Globus pallidus (tissue), 1 donor: ENCODE measurements at regions not wholly inside any gene's neighbourhood (a gene's known extent, or its start where the extent isn't known, plus 50 kb on each side); places are given as distances from the start of the nearest gene placed in this dataset.
A peak's percentile ranks its signal among the peaks of the same experiment; 100 is the strongest.
"Not testable (repeated sequence)": the region's sequence is repeated elsewhere in the genome, so short reads cannot be mapped to it uniquely, and the experiment has no call there.

Source experiments
- DNase-seq: peaks from one replicate; pipeline ENCODE4 v3.0.0-alpha.2; 2015; ENCODE audit warnings: low spot score

GRCh38 chr1:60914982-60915381 lies 167.4 kb upstream of the NFIA start:
- DNase-seq = no peak

- DNase-seq = not testable (repeated sequence)
Observed at GRCh38 chr1:60913708-60914107, 168.7 kb upstream of the NFIA start.

GRCh38 chr1:60913039-60913438 lies 169.3 kb upstream of the NFIA start:
- DNase-seq = no peak

- peak; percentile 40 for DNase-seq
Observed at GRCh38 chr1:60911966-60912697, 170.2 kb upstream of the NFIA start.

GRCh38 chr1:60908159-60908558 lies 174.2 kb upstream of the NFIA start:
- no peak for DNase-seq

GRCh38 chr1:60906526-60906925 lies 175.8 kb upstream of the NFIA start:
- no peak for DNase-seq

GRCh38 chr1:60906039-60906438 lies 176.3 kb upstream of the NFIA start:
- DNase-seq = no peak

GRCh38 chr1:60904099-60904851 lies 178.1 kb upstream of the NFIA start:
- DNase-seq = peak; percentile 59

- peak; percentile 64 for DNase-seq
Observed at GRCh38 chr1:60903591-60903990, 178.8 kb upstream of the NFIA start.

GRCh38 chr1:60899464-60899863 lies 182.9 kb upstream of the NFIA start:
- no peak for DNase-seq

- no peak for DNase-seq
Observed at GRCh38 chr1:60898987-60899386, 183.4 kb upstream of the NFIA start.

GRCh38 chr1:60898413-60898812 lies 183.9 kb upstream of the NFIA start:
- no peak for DNase-seq

GRCh38 chr1:60896701-60897363 lies 185.5 kb upstream of the NFIA start:
- no peak for DNase-seq

- DNase-seq = no peak
Observed at GRCh38 chr1:60895701-60896100, 186.7 kb upstream of the NFIA start.

- no peak for DNase-seq
Observed at GRCh38 chr1:60895252-60895651, 187.1 kb upstream of the NFIA start.

- DNase-seq = no peak
Observed at GRCh38 chr1:60894741-60895140, 187.6 kb upstream of the NFIA start.

- DNase-seq = no peak
Observed at GRCh38 chr1:60894130-60894529, 188.2 kb upstream of the NFIA start.

- DNase-seq = no peak
Observed at GRCh38 chr1:60893136-60893930, 189.0 kb upstream of the NFIA start.

- DNase-seq = no peak
Observed at GRCh38 chr1:60891765-60892164, 190.6 kb upstream of the NFIA start.

GRCh38 chr1:60891281-60891680 lies 191.1 kb upstream of the NFIA start:
- no peak for DNase-seq

- no peak for DNase-seq
Observed at GRCh38 chr1:60890664-60891063, 191.7 kb upstream of the NFIA start.

- no peak for DNase-seq
Observed at GRCh38 chr1:60889709-60890108, 192.7 kb upstream of the NFIA start.
